Fibroblast of pulmonary artery (primary cell): ENCODE measurements at regions not wholly inside any gene's neighbourhood (a gene's known extent, or its start where the extent isn't known, plus 50 kb on each side); places are given as distances from the start of the nearest gene placed in this dataset.
"Not testable (repeated sequence)": the region's sequence is repeated elsewhere in the genome, so short reads cannot be mapped to it uniquely, and the experiment has no call there.

ENCODE experiments used
- DNase-seq: peaks from one replicate; pipeline ENCODE4 v3.0.0-alpha.2; 2010; ENCODE audit warnings: low read depth
- H3K4me3 ChIP-seq: replicated peaks from 2 replicates; pipeline ENCODE4 v1.5.1; 2011; ENCODE audit warnings: low read depth, mild to moderate bottlenecking, control low read depth, low read length, moderate library complexity
- TF ChIP-seq, protein P1 (sequence below): IDR thresholded peaks from 2 replicates; pipeline ENCODE4 v1.5.1; 2011; ENCODE audit warnings: mild to moderate bottlenecking, control low read depth, low read length, inconsistent platforms; ENCODE audit errors: missing control alignments

GRCh38 chr10:21385536-21385935 is 139.9 kb downstream of the SKIDA1 start:
- DNase-seq, result no peak
- H3K4me3 ChIP-seq, result no peak overlapping the region
- TF ChIP-seq, protein P1, sequence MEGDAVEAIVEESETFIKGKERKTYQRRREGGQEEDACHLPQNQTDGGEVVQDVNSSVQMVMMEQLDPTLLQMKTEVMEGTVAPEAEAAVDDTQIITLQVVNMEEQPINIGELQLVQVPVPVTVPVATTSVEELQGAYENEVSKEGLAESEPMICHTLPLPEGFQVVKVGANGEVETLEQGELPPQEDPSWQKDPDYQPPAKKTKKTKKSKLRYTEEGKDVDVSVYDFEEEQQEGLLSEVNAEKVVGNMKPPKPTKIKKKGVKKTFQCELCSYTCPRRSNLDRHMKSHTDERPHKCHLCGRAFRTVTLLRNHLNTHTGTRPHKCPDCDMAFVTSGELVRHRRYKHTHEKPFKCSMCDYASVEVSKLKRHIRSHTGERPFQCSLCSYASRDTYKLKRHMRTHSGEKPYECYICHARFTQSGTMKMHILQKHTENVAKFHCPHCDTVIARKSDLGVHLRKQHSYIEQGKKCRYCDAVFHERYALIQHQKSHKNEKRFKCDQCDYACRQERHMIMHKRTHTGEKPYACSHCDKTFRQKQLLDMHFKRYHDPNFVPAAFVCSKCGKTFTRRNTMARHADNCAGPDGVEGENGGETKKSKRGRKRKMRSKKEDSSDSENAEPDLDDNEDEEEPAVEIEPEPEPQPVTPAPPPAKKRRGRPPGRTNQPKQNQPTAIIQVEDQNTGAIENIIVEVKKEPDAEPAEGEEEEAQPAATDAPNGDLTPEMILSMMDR, result no peak

DNA sequence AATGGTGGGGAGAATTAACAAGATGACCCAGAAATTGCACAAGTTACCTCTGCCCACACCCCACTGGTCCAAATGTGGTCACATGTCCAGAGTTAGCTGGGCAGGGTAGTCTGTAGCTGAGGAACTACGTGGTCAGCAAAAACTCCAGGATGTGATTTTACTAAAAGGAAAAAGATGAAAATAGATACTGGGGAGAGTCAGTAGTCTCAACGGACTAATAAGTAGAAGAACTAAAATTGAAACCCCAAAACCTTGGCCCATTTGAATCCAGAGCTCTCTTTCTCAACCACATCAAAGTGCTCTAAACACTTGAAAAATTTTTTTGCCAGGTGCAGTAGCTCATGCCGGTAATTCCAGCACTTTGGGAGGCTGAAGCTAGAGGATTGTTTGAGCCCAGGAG is 146.3 kb downstream of the SKIDA1 start:
- no peak overlapping the region for H3K4me3 ChIP-seq
- DNase-seq, result no peak
- TF ChIP-seq, protein P1, result no peak

DNA sequence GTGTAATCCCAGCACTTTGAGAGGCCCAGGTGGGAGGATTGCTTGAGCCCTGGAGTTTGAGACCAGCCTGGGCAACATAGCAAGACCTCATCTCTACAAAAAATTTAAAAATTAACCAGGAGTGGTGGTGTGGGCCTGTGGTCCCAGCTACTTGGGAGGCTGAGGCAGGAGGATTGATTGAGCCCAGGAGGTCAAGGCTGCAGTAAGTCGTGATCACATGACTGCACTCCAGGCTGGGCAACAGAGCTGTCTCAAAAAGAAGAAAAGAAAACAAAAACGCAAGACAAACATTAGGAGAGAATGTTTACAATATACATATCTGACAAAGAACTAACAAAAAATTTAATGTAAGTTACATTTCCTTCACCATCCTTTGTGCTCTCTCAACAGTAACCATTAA is 150.2 kb downstream of the SKIDA1 start:
- not testable (repeated sequence) for H3K4me3 ChIP-seq, DNase-seq

GRCh38 chr10:21373881-21374280 is 151.6 kb downstream of the SKIDA1 start:
- not testable (repeated sequence) for H3K4me3 ChIP-seq, DNase-seq

GRCh38 chr10:21372651-21373410 is 152.7 kb downstream of the SKIDA1 start:
- TF ChIP-seq, protein P1, result no peak
- peak overlapping the region; percentile 25 for H3K4me3 ChIP-seq
- peak; percentile 93 for DNase-seq

DNA sequence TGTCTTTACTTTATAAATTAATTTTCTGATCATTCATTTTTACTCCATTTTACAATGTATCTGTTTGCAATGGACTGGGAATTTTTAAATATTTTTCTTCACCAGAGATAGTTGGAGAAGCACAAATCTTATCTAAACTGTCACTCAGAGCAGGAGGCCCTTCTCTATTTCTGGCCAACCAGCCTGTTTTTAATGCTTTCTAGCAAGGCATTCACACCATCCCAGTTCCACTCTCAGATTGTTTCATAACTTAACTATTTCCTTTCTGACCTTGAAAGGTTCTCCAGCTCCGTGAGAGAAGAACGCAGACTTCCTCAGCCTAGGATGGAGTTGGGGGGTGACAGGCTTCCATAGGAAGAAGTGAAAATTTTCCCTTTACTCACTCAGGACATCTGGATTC is 155.8 kb downstream of the SKIDA1 start:
- DNase-seq, result peak; percentile 77
- TF ChIP-seq, protein P1, result no peak
- H3K4me3 ChIP-seq, result no peak overlapping the region

DNA sequence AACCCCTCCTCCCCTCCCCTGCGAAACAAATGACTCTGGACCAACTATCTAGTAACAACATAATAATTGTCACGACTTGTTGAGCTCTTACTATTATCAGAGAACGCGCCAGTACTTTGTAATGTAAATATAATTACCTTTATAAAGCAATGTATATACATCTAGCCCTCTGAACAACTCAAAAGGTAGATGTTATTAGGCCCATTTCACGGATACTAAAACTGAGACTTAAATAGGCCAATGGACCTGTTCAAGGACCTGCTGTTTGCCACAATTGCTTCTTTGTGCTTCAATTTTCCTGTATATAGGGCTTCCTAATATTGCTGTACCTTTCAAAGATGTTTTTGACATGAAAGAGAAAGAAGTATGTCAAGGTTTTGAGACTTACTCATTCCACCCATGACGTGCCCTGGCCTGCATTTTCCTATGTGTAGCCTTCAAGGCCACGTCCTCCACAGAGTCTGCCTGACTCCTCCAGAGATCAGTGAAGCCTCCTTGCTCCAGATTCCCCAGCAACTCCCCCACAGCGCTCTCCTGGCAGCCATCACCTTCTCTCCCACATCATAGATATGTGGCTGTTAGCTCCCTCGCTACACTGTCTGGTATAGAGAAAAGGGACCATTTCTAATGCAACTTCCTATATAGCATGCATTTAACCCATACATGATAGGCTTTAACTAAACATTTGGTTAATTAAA is 156.6 kb downstream of the SKIDA1 start:
- TF ChIP-seq, protein P1, result no peak
- H3K4me3 ChIP-seq, result no peak overlapping the region
- DNase-seq, result peak; percentile 91

DNA sequence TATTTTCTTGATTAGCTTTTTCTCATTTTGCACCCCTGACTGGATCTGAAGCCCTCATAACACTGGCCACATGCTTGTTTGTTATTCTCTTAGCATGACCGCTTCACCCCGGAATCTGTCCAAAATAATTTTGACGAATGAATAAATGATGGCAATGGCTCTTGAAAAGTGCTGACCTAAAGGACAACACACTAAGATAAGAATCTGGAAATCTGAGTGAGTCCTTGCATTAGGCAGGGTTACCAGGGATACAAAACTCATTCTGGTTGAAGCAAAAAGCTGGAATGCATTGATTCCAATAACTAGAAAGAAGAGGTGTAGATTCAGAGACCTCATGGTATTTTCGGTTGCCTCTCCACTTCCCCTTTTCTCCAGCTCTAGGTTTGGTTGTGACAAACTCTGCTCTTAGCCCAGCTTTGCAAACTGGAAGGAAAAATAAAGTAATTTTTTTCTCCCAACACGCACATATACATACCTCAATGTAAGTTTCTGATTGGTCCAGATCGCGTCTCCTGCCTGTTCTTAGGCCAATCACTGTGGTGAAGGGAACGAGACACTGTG is 157.4 kb downstream of the SKIDA1 start:
- no peak overlapping the region for H3K4me3 ChIP-seq
- no peak for DNase-seq

DNA sequence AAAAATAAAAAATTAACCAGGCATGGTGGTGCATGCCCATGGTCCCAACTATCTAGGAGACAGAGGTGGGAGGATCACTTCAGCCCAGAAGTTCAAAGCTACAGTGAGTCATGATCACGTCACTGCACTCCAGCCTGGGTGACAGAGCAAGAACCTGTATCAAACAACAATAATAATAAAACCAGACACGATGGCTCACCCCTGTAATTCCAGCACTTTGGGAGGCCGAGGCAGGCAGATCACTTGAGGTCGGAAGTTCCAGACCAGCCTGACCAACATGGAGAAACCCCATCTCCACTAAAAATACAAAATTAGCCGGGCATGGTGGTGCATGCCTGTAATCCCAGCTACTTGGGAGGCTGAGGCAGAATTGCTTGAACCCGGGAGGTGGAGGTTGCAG is 159.4 kb downstream of the SKIDA1 start:
- H3K4me3 ChIP-seq, result not testable (repeated sequence)
- DNase-seq, result peak; percentile 75

More for the DNA sequence above, 157.4 kb downstream of the SKIDA1 start:
- TF ChIP-seq, protein P1, result no peak
